ENCODE measurements at regions not wholly inside any gene's neighbourhood (a gene's known extent, or its start where the extent isn't known, plus 50 kb on each side); places are given as distances from the start of the nearest gene placed in this dataset.
A peak's percentile ranks its signal among the peaks of the same experiment; 100 is the strongest.

GRCh38 chr5:159510282-159510681, 180.0 kb upstream of the IL12B start:
- Histone ChIP-seq H3K4me1 (ENCODE audit: control insufficient read depth in 5 of 5, insufficient read depth in 5 of 5, low read length in 5 of 5) (peaks cover 8 to 30% (median 9%) of the 10 kb centered on the region in 5 donors), H3K36me3 (ENCODE audit: control insufficient read depth in 4 of 4, insufficient read depth in 4 of 4, low read length in 4 of 4) (no peaks in the 10 kb centered on the region), H3K9me3 (ENCODE audit: control insufficient read depth in 4 of 4, insufficient read depth in 3 of 4, low read length in 3 of 4) (no peaks in the 10 kb centered on the region), H3K27ac (ENCODE audit: low read depth in 1 of 2, low read length in 1 of 2) (peak overlapping the region; percentile 32 to 92), H3K9ac (ENCODE audit: insufficient read depth in 1 of 2, low read length in 2 of 2) (no peak overlapping the region), H3K27me3 (ENCODE audit: control insufficient read depth in 3 of 3, insufficient read depth in 3 of 3, low read length in 2 of 3) (no peaks in the 10 kb centered on the region), H3K4me3 (no peak overlapping the region)
- 68 to 76% methylated on average over 3 of the region's 3 CpGs for WGBS, 2 donors
- ATAC-seq (ENCODE audit: insufficient read depth, low FRiP score) (peak; percentile 61), DNase-seq (peak; percentile 93 to 95 (median 93))
- no peak for TF ChIP-seq CTCF (IDR thresholded peaks at IDR 0.05; ENCODE audit: control extremely low read depth, extremely low read depth)

GRCh38 chr5:159511570-159511969, 181.3 kb upstream of the IL12B start:
- WGBS, 2 donors, result 80 to 91% methylated on average over 2 of the region's 2 CpGs
- no peaks in the 10 kb centered on the region for H3K27me3 ChIP-seq (ENCODE audit: control insufficient read depth in 3 of 3, insufficient read depth in 3 of 3, low read length in 2 of 3)
- no peaks in the 10 kb centered on the region for H3K9me3 ChIP-seq (ENCODE audit: control insufficient read depth in 4 of 4, insufficient read depth in 3 of 4, low read length in 3 of 4)
- peak overlapping the region in 1 of 2 donors; percentile 11 for H3K9ac ChIP-seq (ENCODE audit: insufficient read depth in 1 of 2, low read length in 2 of 2)
- peaks cover 6 to 27% (median 8%) of the 10 kb centered on the region in 5 donors for H3K4me1 ChIP-seq (ENCODE audit: control insufficient read depth in 5 of 5, insufficient read depth in 5 of 5, low read length in 5 of 5)
- no peak for TF ChIP-seq CTCF (IDR thresholded peaks at IDR 0.05; ENCODE audit: control extremely low read depth, extremely low read depth)
- no peak overlapping the region for H3K27ac ChIP-seq (ENCODE audit: low read depth in 1 of 2, low read length in 1 of 2)
- H3K4me3 ChIP-seq, result no peak overlapping the region
- no peaks in the 10 kb centered on the region for H3K36me3 ChIP-seq (ENCODE audit: control insufficient read depth in 4 of 4, insufficient read depth in 4 of 4, low read length in 4 of 4)
- no peak for DNase-seq
- ATAC-seq (ENCODE audit: insufficient read depth, low FRiP score), result no peak

- Histone ChIP-seq H3K9me3 (ENCODE audit: control insufficient read depth in 4 of 4, insufficient read depth in 3 of 4, low read length in 3 of 4) (no peaks in the 10 kb centered on the region), H3K4me1 (ENCODE audit: control insufficient read depth in 5 of 5, insufficient read depth in 5 of 5, low read length in 5 of 5) (peaks cover 6 to 27% (median 8%) of the 10 kb centered on the region in 5 donors), H3K27me3 (ENCODE audit: control insufficient read depth in 3 of 3, insufficient read depth in 3 of 3, low read length in 2 of 3) (no peaks in the 10 kb centered on the region), H3K36me3 (ENCODE audit: control insufficient read depth in 4 of 4, insufficient read depth in 4 of 4, low read length in 4 of 4) (no peaks in the 10 kb centered on the region), H3K4me3 (no peak overlapping the region), H3K9ac (ENCODE audit: insufficient read depth in 1 of 2, low read length in 2 of 2) (peak overlapping the region in 1 of 2 donors; percentile 11), H3K27ac (ENCODE audit: low read depth in 1 of 2, low read length in 1 of 2) (no peak overlapping the region)
- no peak for TF ChIP-seq CTCF (IDR thresholded peaks at IDR 0.05; ENCODE audit: control extremely low read depth, extremely low read depth)
- DNase-seq (no peak), ATAC-seq (ENCODE audit: insufficient read depth, low FRiP score) (no peak)
- 92 to 95% methylated on average over 3 of the region's 3 CpGs for WGBS, 2 donors
Observed at GRCh38 chr5:159512064-159512463, 181.8 kb upstream of the IL12B start.

GRCh38 chr5:159514229-159514810, 184.0 kb upstream of the IL12B start:
- Histone ChIP-seq H3K27ac (ENCODE audit: low read depth in 1 of 2, low read length in 1 of 2) (no peak overlapping the region), H3K4me3 (no peak overlapping the region), H3K9ac (ENCODE audit: insufficient read depth in 1 of 2, low read length in 2 of 2) (no peak overlapping the region), H3K27me3 (ENCODE audit: control insufficient read depth in 3 of 3, insufficient read depth in 3 of 3, low read length in 2 of 3) (no peaks in the 10 kb centered on the region), H3K4me1 (ENCODE audit: control insufficient read depth in 5 of 5, insufficient read depth in 5 of 5, low read length in 5 of 5) (peaks cover 6 to 27% (median 7%) of the 10 kb centered on the region in 5 donors), H3K9me3 (ENCODE audit: control insufficient read depth in 4 of 4, insufficient read depth in 3 of 4, low read length in 3 of 4) (no peaks in the 10 kb centered on the region), H3K36me3 (ENCODE audit: control insufficient read depth in 4 of 4, insufficient read depth in 4 of 4, low read length in 4 of 4) (no peaks in the 10 kb centered on the region)
- 71 to 82% methylated on average over 14 of the region's 14 CpGs for WGBS, 2 donors
- DNase-seq (peak; percentile 40 to 83 (median 66)), ATAC-seq (ENCODE audit: insufficient read depth, low FRiP score) (no peak)
- no peak for TF ChIP-seq CTCF (IDR thresholded peaks at IDR 0.05; ENCODE audit: control extremely low read depth, extremely low read depth)
